SK-N-SH treated with all-trans-retinoic acid at 6 μM for 48 hours (cell line): ENCODE measurements at regions not wholly inside any gene's neighbourhood (a gene's known extent, or its start where the extent isn't known, plus 50 kb on each side); places are given as distances from the start of the nearest gene placed in this dataset.
"Not testable (repeated sequence)": the region's sequence is repeated elsewhere in the genome, so short reads cannot be mapped to it uniquely, and the experiment has no call there.

ENCODE experiments used
- ARNTL ChIP-seq: fragments of 450-650 bp; formaldehyde crosslinking; IDR thresholded peaks from 2 replicates; pipeline ENCODE4 v1.5.0; 2020; ENCODE audit warnings: low read depth, mild to moderate bottlenecking, moderate library complexity, borderline replicate concordance
- BACH2 ChIP-seq: fragments of 250-450 bp; sonication (Bioruptor Pico); IDR thresholded peaks from 2 replicates; pipeline ENCODE4 v1.9.0; 2021; ENCODE audit warnings: mild to moderate bottlenecking, borderline replicate concordance
- GLIS3 ChIP-seq: fragments of 250-450 bp; sonication (Bioruptor Pico); IDR thresholded peaks from 2 replicates; pipeline ENCODE4 v1.5.0; 2020; ENCODE audit warnings: mild to moderate bottlenecking, moderate library complexity
- PPARA ChIP-seq: fragments of 250-450 bp; sonication (Bioruptor Pico); IDR thresholded peaks from 2 replicates; pipeline ENCODE4 v1.5.0; 2020; ENCODE audit warnings: mild to moderate bottlenecking, borderline replicate concordance
- TCF4 ChIP-seq: fragments of 250-450 bp; sonication (Bioruptor Pico); IDR thresholded peaks from 2 replicates; pipeline ENCODE4 v1.8.0; 2021; ENCODE audit warnings: mild to moderate bottlenecking, moderate library complexity, borderline replicate concordance
- ZC3H10 ChIP-seq: fragments of 250-450 bp; sonication (Bioruptor Pico); IDR thresholded peaks from 2 replicates; pipeline ENCODE4 v1.5.1; 2021; ENCODE audit warnings: mild to moderate bottlenecking, moderate library complexity
- ZFP30 ChIP-seq: fragments of 450-650 bp; formaldehyde crosslinking; IDR thresholded peaks from 2 replicates; pipeline ENCODE4 v1.5.0; 2022; ENCODE audit warnings: mild to moderate bottlenecking, moderate library complexity
- TF ChIP-seq, protein P1 (sequence below): fragments of 250-450 bp; sonication (Bioruptor Pico); IDR thresholded peaks from 2 replicates; pipeline ENCODE4 v1.8.0; 2021; ENCODE audit warnings: low read depth, mild to moderate bottlenecking, moderate library complexity, borderline replicate concordance
- TF ChIP-seq, protein P2 (sequence below): fragments of 250-450 bp; sonication (Bioruptor Pico); IDR thresholded peaks from 2 replicates; pipeline ENCODE4 v1.8.0; 2020; ENCODE audit warnings: mild to moderate bottlenecking, moderate library complexity, borderline replicate concordance

- TF ChIP-seq TCF4; PPARA (CRISPR knock-in tag); GLIS3; BACH2; ZC3H10; ZFP30 (CRISPR knock-in tag); ARNTL (CRISPR knock-in tag): not testable (repeated sequence)
- TF ChIP-seq, protein P1, sequence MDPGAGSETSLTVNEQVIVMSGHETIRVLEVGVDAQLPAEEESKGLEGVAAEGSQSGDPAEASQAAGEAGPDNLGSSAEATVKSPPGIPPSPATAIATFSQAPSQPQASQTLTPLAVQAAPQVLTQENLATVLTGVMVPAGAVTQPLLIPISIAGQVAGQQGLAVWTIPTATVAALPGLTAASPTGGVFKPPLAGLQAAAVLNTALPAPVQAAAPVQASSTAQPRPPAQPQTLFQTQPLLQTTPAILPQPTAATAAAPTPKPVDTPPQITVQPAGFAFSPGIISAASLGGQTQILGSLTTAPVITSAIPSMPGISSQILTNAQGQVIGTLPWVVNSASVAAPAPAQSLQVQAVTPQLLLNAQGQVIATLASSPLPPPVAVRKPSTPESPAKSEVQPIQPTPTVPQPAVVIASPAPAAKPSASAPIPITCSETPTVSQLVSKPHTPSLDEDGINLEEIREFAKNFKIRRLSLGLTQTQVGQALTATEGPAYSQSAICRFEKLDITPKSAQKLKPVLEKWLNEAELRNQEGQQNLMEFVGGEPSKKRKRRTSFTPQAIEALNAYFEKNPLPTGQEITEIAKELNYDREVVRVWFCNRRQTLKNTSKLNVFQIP: not testable (repeated sequence)
- TF ChIP-seq, protein P2, sequence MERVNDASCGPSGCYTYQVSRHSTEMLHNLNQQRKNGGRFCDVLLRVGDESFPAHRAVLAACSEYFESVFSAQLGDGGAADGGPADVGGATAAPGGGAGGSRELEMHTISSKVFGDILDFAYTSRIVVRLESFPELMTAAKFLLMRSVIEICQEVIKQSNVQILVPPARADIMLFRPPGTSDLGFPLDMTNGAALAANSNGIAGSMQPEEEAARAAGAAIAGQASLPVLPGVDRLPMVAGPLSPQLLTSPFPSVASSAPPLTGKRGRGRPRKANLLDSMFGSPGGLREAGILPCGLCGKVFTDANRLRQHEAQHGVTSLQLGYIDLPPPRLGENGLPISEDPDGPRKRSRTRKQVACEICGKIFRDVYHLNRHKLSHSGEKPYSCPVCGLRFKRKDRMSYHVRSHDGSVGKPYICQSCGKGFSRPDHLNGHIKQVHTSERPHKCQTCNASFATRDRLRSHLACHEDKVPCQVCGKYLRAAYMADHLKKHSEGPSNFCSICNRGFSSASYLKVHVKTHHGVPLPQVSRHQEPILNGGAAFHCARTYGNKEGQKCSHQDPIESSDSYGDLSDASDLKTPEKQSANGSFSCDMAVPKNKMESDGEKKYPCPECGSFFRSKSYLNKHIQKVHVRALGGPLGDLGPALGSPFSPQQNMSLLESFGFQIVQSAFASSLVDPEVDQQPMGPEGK (CRISPR knock-in tag): not testable (repeated sequence)
Observed at GRCh38 chr2:34142531-34143008, 543.5 kb upstream of the FAM98A start.
